GM12878 (cell line): ENCODE measurements at regions not wholly inside any gene's neighbourhood (a gene's known extent, or its start where the extent isn't known, plus 50 kb on each side); places are given as distances from the start of the nearest gene placed in this dataset.

Experiments used
- ATAC-seq: fragments of 200-7000 bp; cut with Tn5 transposase; 3 replicates; pipeline ENCODE4 v1.9.1; 2020; ENCODE audit warnings: mild to moderate bottlenecking, moderate library complexity
- BruUV-seq: library from RNA; stranded (reverse); fragments of 400-500 nt; replicated peaks from 2 replicates; lab custom pipeline; 2021; lab: Mats Ljungman, UMichigan
- CTCF ChIA-PET: fragments of 300-600 bp; sonication (Branson Sonifier 250); formaldehyde crosslinking; extraction: SDS; loops from one replicate; lab custom pipeline; 2021; ENCODE audit warnings: inconsistent platforms; lab: Yijun Ruan, JAX
- POLR2A ChIA-PET: fragments of 350-600 bp; formaldehyde crosslinking; extraction: SDS; loops from one replicate; lab custom pipeline; 2021; ENCODE audit warnings: inconsistent platforms; lab: Charles Lee
- RAD21 ChIA-PET: fragments of 300-600 bp; sonication (Branson Sonifier 250); formaldehyde crosslinking; loops from one replicate; lab custom pipeline; 2023; ENCODE audit warnings: antibody characterized with exemption; ENCODE audit not compliant: unreplicated experiment; lab: Charles Lee
- SMC1A ChIA-PET: fragments of 300-600 bp; sonication (Branson Sonifier 250); formaldehyde crosslinking; loops from one replicate; lab custom pipeline; 2023; ENCODE audit not compliant: unreplicated experiment, uncharacterized antibody; lab: Charles Lee
- DNase-seq: peaks from one replicate; pipeline ENCODE4 v3.0.0-alpha.2; 2011; ENCODE audit warnings: low read depth, low spot score
- FAIRE-seq: peaks from 3 replicates; lab custom pipeline; 2011; peaks lifted over from hg19 to GRCh38; lab: Jason Lieb, UNC
- H2AFZ ChIP-seq: 2 replicates; pipeline ENCODE4 v1.6.0; 2011; ENCODE audit warnings: low read depth, low read length, control low read depth; ENCODE audit not compliant: control insufficient read depth
- H3K27ac ChIP-seq: 2 replicates; pipeline ENCODE4 v1.5.1; 2011; ENCODE audit warnings: control low read depth; ENCODE audit not compliant: control insufficient read depth, insufficient read depth
- H3K27me3 ChIP-seq, 2 experiments: replicated peaks in 1 of 2; 2 replicates each; pipeline versions ENCODE4 v1.6.0 to v1.6.1; 2011; ENCODE audit warnings: low read length in 1 of 2; ENCODE audit not compliant: control insufficient read depth in 2 of 2, insufficient read depth in 2 of 2
- H3K36me3 ChIP-seq, 2 experiments: 2 replicates each; pipeline ENCODE4 v1.5.1; 2011; ENCODE audit warnings: low read length in 1 of 2; ENCODE audit not compliant: control insufficient read depth in 2 of 2, insufficient read depth in 2 of 2
- H3K4me1 ChIP-seq: 2 replicates; pipeline ENCODE4 v1.6.1; 2011; ENCODE audit warnings: mild to moderate bottlenecking, low read length, moderate library complexity, mixed read lengths; ENCODE audit not compliant: control insufficient read depth, insufficient read depth
- H3K4me2 ChIP-seq: 2 replicates; pipeline ENCODE4 v1.6.0; 2011; ENCODE audit warnings: control low read depth; ENCODE audit not compliant: control insufficient read depth, insufficient read depth
- H3K4me3 ChIP-seq: fragments of 200-600 bp; sonication (generic); 2 replicates; pipeline ENCODE4 v1.5.1; 2016
- H3K79me2 ChIP-seq: 2 replicates; pipeline ENCODE4 v1.6.0; 2011; ENCODE audit warnings: low read length; ENCODE audit not compliant: control insufficient read depth, insufficient read depth
- H3K9ac ChIP-seq: 2 replicates; pipeline ENCODE4 v1.8.0; 2011; ENCODE audit warnings: low read length, control low read depth, mixed read lengths; ENCODE audit not compliant: control insufficient read depth, insufficient read depth
- H3K9me3 ChIP-seq: replicated peaks from 3 replicates; pipeline ENCODE4 v1.5.1; 2011; ENCODE audit warnings: mild to moderate bottlenecking, low read length; ENCODE audit not compliant: control insufficient read depth, insufficient read depth
- H4K20me1 ChIP-seq: 2 replicates; pipeline ENCODE4 v1.6.0; 2011; ENCODE audit not compliant: control insufficient read depth, insufficient read depth
- BACH1 ChIP-seq: fragments of 450-650 bp; IDR thresholded peaks from 2 replicates; pipeline ENCODE4 v1.6.1; 2017; ENCODE audit warnings: mild to moderate bottlenecking, borderline replicate concordance
- BMI1 ChIP-seq: fragments of 450-650 bp; IDR thresholded peaks from 2 replicates; pipeline ENCODE4 v1.6.1; 2016; ENCODE audit warnings: mild to moderate bottlenecking, moderate library complexity, borderline replicate concordance
- CBX3 ChIP-seq: fragments of 200-600 bp; sonication (generic); IDR thresholded peaks from 2 replicates; pipeline ENCODE4 v1.6.1; 2016; ENCODE audit warnings: low read depth, borderline replicate concordance
- CBX5 ChIP-seq: sonication (generic); IDR thresholded peaks from 2 replicates; pipeline ENCODE4 v1.6.1; 2016; ENCODE audit warnings: low read depth, moderate library complexity, mild to moderate bottlenecking, inconsistent platforms
- E4F1 ChIP-seq: fragments of 450-650 bp; IDR thresholded peaks from 2 replicates; pipeline ENCODE4 v1.6.1; 2018; ENCODE audit warnings: borderline replicate concordance, mild to moderate bottlenecking; ENCODE audit not compliant: partially characterized antibody
- HDGF ChIP-seq: fragments of 450-650 bp; IDR thresholded peaks from 2 replicates; pipeline ENCODE4 v1.6.1; 2016; ENCODE audit warnings: antibody characterized with exemption
- HSF1 ChIP-seq: fragments of 150-350 bp; IDR thresholded peaks from 2 replicates; pipeline ENCODE4 v1.6.1; 2014; ENCODE audit warnings: mild to moderate bottlenecking, low read depth, low read length
- JUNB ChIP-seq: IDR thresholded peaks from 2 replicates; pipeline ENCODE4 v1.6.1; 2016; ENCODE audit warnings: antibody characterized with exemption, mild to moderate bottlenecking
- JUND ChIP-seq: IDR thresholded peaks from 2 replicates; pipeline ENCODE4 v1.6.1; 2012; ENCODE audit warnings: low read depth, mild to moderate bottlenecking, low read length, improper control_type of control experiment, moderate library complexity
- MAX ChIP-seq: IDR thresholded peaks from 2 replicates; pipeline ENCODE4 v1.6.1; 2012; ENCODE audit warnings: low read depth, low read length, improper control_type of control experiment
- NR2F1 ChIP-seq: fragments of 450-650 bp; conservative IDR thresholded peaks from 2 replicates; pipeline ENCODE4 v1.6.1; 2017; ENCODE audit warnings: mild to moderate bottlenecking
- NRF1 ChIP-seq: conservative IDR thresholded peaks from 2 replicates; pipeline ENCODE4 v1.6.1; 2011; ENCODE audit warnings: mild to moderate bottlenecking, low read depth, low read length, improper control_type of control experiment
- RB1 ChIP-seq: fragments of 450-650 bp; formaldehyde crosslinking; IDR thresholded peaks from 2 replicates; pipeline ENCODE4 v1.6.1; 2017; ENCODE audit warnings: mild to moderate bottlenecking, borderline replicate concordance
- RFX5 ChIP-seq: IDR thresholded peaks from 2 replicates; pipeline ENCODE4 v1.6.1; 2011; ENCODE audit warnings: low read depth, low read length, improper control_type of control experiment
- SMAD1 ChIP-seq: fragments of 450-650 bp; IDR thresholded peaks from 2 replicates; pipeline ENCODE4 v1.6.1; 2018; ENCODE audit warnings: mild to moderate bottlenecking, low read depth; ENCODE audit not compliant: partially characterized antibody
- STAT1 ChIP-seq: fragments of 450-650 bp; conservative IDR thresholded peaks from 2 replicates; pipeline ENCODE4 v1.6.1; 2014; ENCODE audit warnings: antibody characterized with exemption, mild to moderate bottlenecking
- SUPT20H ChIP-seq: IDR thresholded peaks from 2 replicates; pipeline ENCODE4 v1.6.1; 2011; ENCODE audit warnings: low read depth, mild to moderate bottlenecking, low read length, moderate library complexity, borderline replicate concordance; ENCODE audit not compliant: control insufficient read depth
- USF2 ChIP-seq: IDR thresholded peaks from 2 replicates; pipeline ENCODE4 v1.6.1; 2011; ENCODE audit warnings: low read depth, low read length, improper control_type of control experiment, borderline replicate concordance
- WRNIP1 ChIP-seq: IDR thresholded peaks from 2 replicates; pipeline ENCODE4 v1.6.1; 2011; ENCODE audit warnings: low read depth, low read length, improper control_type of control experiment, borderline replicate concordance
- ZZZ3 ChIP-seq: IDR thresholded peaks from 2 replicates; pipeline ENCODE4 v1.6.1; 2011; ENCODE audit warnings: low read depth; ENCODE audit not compliant: control insufficient read depth, insufficient read length
- WGBS: methylation state at CpG from one replicate; pipeline ENCODE4 v1.1.6; 2016; ENCODE audit warnings: low lambda C conversion rate; ENCODE audit not compliant: insufficient replicate concordance, insufficient coverage; ENCODE audit errors: missing lambda C conversion rate; 5-methylcytosine and 5-hydroxymethylcytosine counted together
- in situ Hi-C: fragments of 300-500 bp; cut with MboI; formaldehyde crosslinking; loops from 9 replicates; pipeline ENCODE4 v1.14.3; 2018; ENCODE audit warnings: mixed read lengths
- intact Hi-C: fragments of 100-400 bp; cut with micrococcal nuclease; formaldehyde crosslinking; loops from one replicate; pipeline ENCODE4 v1.14.2; 2022; ENCODE audit not compliant: unreplicated experiment

GRCh38 chr9:134551176-134551575 lies 90.4 kb upstream of the COL5A1 start (continued):
- TF ChIP-seq SUPT20H (no peak), CBX5 (no peak), NRF1 (no peak), RB1 (no peak), HDGF (no peak), BMI1 (no peak)

- Histone ChIP-seq H3K4me2 (no peak overlapping the region), H3K9me3 (no peaks in the 10 kb centered on the region), H3K27ac (no peak overlapping the region), H3K4me1 (no peaks in the 10 kb centered on the region), H3K79me2 (no peaks in the 10 kb centered on the region), H3K36me3 (no peaks in the 10 kb centered on the region), H3K4me3 (no peak overlapping the region), H4K20me1 (no peaks in the 10 kb centered on the region), H3K27me3 (no peaks in the 10 kb centered on the region; a peak in 2 of 4 replicates), H2AFZ (no peak overlapping the region), H3K9ac (no peak overlapping the region)
- SMC1A ChIA-PET, result no interaction called here
- no TSS peak for BruUV-seq
- CTCF ChIA-PET, result no interaction called here
- POLR2A ChIA-PET, result no interaction called here
- no peak for DNase-seq
- in situ Hi-C loops (no loop called here), intact Hi-C loops (no loop called here)
- FAIRE-seq, result no peak
- 12% methylated on average over 23 of the region's 24 CpGs for WGBS
- ATAC-seq, result no peak
- RAD21 ChIA-PET, result no interaction called here
- TF ChIP-seq JUNB, result no peak
- no peak for TF ChIP-seq BACH1
- TF ChIP-seq MAX, result no peak
- TF ChIP-seq USF2, result no peak
- no peak for TF ChIP-seq WRNIP1
- no peak for TF ChIP-seq HSF1
- TF ChIP-seq E4F1, result no peak
- no peak for TF ChIP-seq ZZZ3
- TF ChIP-seq RFX5, result no peak
- TF ChIP-seq JUND, result no peak
- no peak for TF ChIP-seq STAT1
- no peak for TF ChIP-seq SMAD1
- no peak for TF ChIP-seq CBX3
- TF ChIP-seq NR2F1, result no peak
Measured at GRCh38 chr9:134551644-134552348, 89.8 kb upstream of the COL5A1 start.
